GM23338 (cell line): ENCODE measurements at regions not wholly inside any gene's neighbourhood (a gene's known extent, or its start where the extent isn't known, plus 50 kb on each side); places are given as distances from the start of the nearest gene placed in this dataset.

Experiments used
- CREB1 ChIP-seq: fragments of 250-450 bp; sonication (Bioruptor Pico); IDR thresholded peaks from 2 replicates; pipeline ENCODE4 v1.5.0; 2020; ENCODE audit warnings: low read depth, mild to moderate bottlenecking, moderate library complexity
- CTCF ChIP-seq, 2 experiments: fragments of 200-600 bp in 1 of 2; sonication (generic) in 1 of 2; conservative IDR thresholded peaks; 2 replicates each; pipeline versions ENCODE4 v1.5.1 to v1.6.1; 2016 to 2017; ENCODE audit warnings: antibody characterized with exemption in 2 of 2, low read depth in 2 of 2, mild to moderate bottlenecking in 2 of 2, moderate library complexity in 1 of 2
- EZH2 ChIP-seq: fragments of 200-600 bp; sonication (generic); IDR thresholded peaks from one replicate; pipeline ENCODE4 v1.8.0; 2017; ENCODE audit warnings: antibody characterized with exemption, mild to moderate bottlenecking, low read depth; ENCODE audit not compliant: unreplicated experiment
- EZH2phosphoT487 ChIP-seq: fragments of 200-600 bp; sonication (generic); IDR thresholded peaks from one replicate; pipeline ENCODE4 v1.8.1; 2018; ENCODE audit warnings: antibody characterized with exemption; ENCODE audit not compliant: unreplicated experiment
- JUNB ChIP-seq: IDR thresholded peaks from one replicate; pipeline ENCODE4 v1.6.1; 2016; ENCODE audit warnings: antibody characterized with exemption; ENCODE audit not compliant: unreplicated experiment
- POLR2AphosphoS5 ChIP-seq: IDR thresholded peaks from 2 replicates; pipeline ENCODE4 v1.6.1; 2016; ENCODE audit warnings: antibody characterized with exemption, low read depth
- REST ChIP-seq: IDR thresholded peaks from one replicate; pipeline ENCODE4 v1.6.1; 2018; ENCODE audit warnings: antibody characterized with exemption; ENCODE audit not compliant: unreplicated experiment

- TF ChIP-seq CTCF (conservative IDR thresholded peaks at IDR 0.05; ENCODE audit: low read depth in 2 of 2) (no peak), EZH2phosphoT487 (no peak), CREB1 (no peak), EZH2 (no peak), POLR2AphosphoS5 (no peak), REST (no peak), JUNB (no peak)
Observed at GRCh38 chr17:55632893-55633292, 89.8 kb downstream of the TMEM100 start.
